HepG2 (cell line): ENCODE measurements at regions not wholly inside any gene's neighbourhood (a gene's known extent, or its start where the extent isn't known, plus 50 kb on each side); places are given as distances from the start of the nearest gene placed in this dataset.

Experiments used
- ATAC-seq: fragments of 200-7000 bp; cut with Tn5 transposase; 3 replicates; pipeline ENCODE4 v1.9.1; 2020; ENCODE audit warnings: mild to moderate bottlenecking, moderate library complexity
- BruUV-seq: library from RNA; stranded (reverse); fragments of 400-500 nt; replicated peaks from 2 replicates; lab custom pipeline; 2021; lab: Mats Ljungman, UMichigan
- CTCF ChIA-PET: fragments of 300-600 bp; formaldehyde crosslinking; extraction: SDS; loops from one replicate; lab custom pipeline; 2021; ENCODE audit warnings: low total read pairs, inconsistent platforms, low intra/inter-chr PET ratio; lab: Yijun Ruan, JAX
- POLR2A ChIA-PET: fragments of 350-600 bp; sonication (Branson Sonifier 250); formaldehyde crosslinking; loops from one replicate; lab custom pipeline; 2020; ENCODE audit warnings: antibody characterized with exemption, inconsistent platforms; lab: Yijun Ruan, JAX
- DNase-seq: peaks from one replicate; pipeline ENCODE4 v3.0.0-alpha.2; 2015; ENCODE audit warnings: low spot score
- FAIRE-seq: peaks from 3 replicates; lab custom pipeline; 2011; peaks lifted over from hg19 to GRCh38; lab: Jason Lieb, UNC
- H2AFZ ChIP-seq: one replicate; pipeline ENCODE4 v1.6.1; 2011; ENCODE audit warnings: low read length, inconsistent platforms
- H3K27ac ChIP-seq: fragments of 300-600 bp; 3 replicates; pipeline ENCODE4 v1.8.0; 2011; ENCODE audit warnings: mixed run types, mild to moderate bottlenecking, mixed read lengths, low read length, inconsistent platforms; ENCODE audit not compliant: insufficient read depth; ENCODE audit errors: extremely low read length
- H3K27me3 ChIP-seq, 2 experiments: fragments of 200-600 bp in 1 of 2; 2 replicates in 1 of 2; 3 replicates in 1 of 2; pipeline versions ENCODE4 v1.6.0 to v1.8.0; 2011; ENCODE audit warnings: low read length in 2 of 2, mild to moderate bottlenecking in 2 of 2, moderate library complexity in 2 of 2, inconsistent platforms in 1 of 2; ENCODE audit not compliant: insufficient read depth in 2 of 2, control insufficient read depth in 1 of 2
- H3K36me3 ChIP-seq, 2 experiments: fragments of 200-600 bp in 1 of 2; replicated peaks in 1 of 2; 2 replicates in 1 of 2; 3 replicates in 1 of 2; pipeline versions ENCODE4 v1.5.1 to v1.8.0; 2011; ENCODE audit warnings: low read length in 2 of 2, inconsistent platforms in 1 of 2; ENCODE audit not compliant: insufficient read depth in 2 of 2, control insufficient read depth in 1 of 2
- H3K4me1 ChIP-seq: 2 replicates; pipeline ENCODE4 v1.5.1; 2012; ENCODE audit warnings: low read length, inconsistent platforms; ENCODE audit not compliant: insufficient read depth
- H3K4me2 ChIP-seq: 2 replicates; pipeline ENCODE4 v1.6.0; 2011; ENCODE audit warnings: low read depth, low read length, inconsistent platforms
- H3K4me3 ChIP-seq, 3 experiments: fragments of 200-600 bp in 1 of 3; sonication (generic), shearing (Covaris generic) in 1 of 3; replicated peaks in 1 of 3; 2 replicates each; pipeline ENCODE4 v1.5.1; 2011 to 2016; ENCODE audit warnings: low read length in 3 of 3, inconsistent platforms in 2 of 3, low read depth in 2 of 3, mild to moderate bottlenecking in 2 of 3, control low read depth in 1 of 3, mixed read lengths in 1 of 3; ENCODE audit not compliant: insufficient read depth in 1 of 3
- H3K79me2 ChIP-seq: one replicate; pipeline ENCODE4 v1.6.1; 2011; ENCODE audit warnings: low read length, inconsistent platforms; ENCODE audit not compliant: insufficient read depth
- H3K9ac ChIP-seq: 2 replicates; pipeline ENCODE4 v1.6.0; 2011; ENCODE audit warnings: mild to moderate bottlenecking, low read depth, low read length, inconsistent platforms; ENCODE audit not compliant: insufficient read depth
- H3K9me3 ChIP-seq: 2 replicates; pipeline ENCODE4 v1.5.1; 2012; ENCODE audit warnings: mild to moderate bottlenecking, low read length
- H4K20me1 ChIP-seq: 2 replicates; pipeline ENCODE4 v1.6.0; 2011; ENCODE audit warnings: inconsistent platforms, mild to moderate bottlenecking, low read length, moderate library complexity; ENCODE audit not compliant: insufficient read depth
- ATAD3A ChIP-seq: sonication (generic); formaldehyde crosslinking; IDR thresholded peaks from 2 replicates; pipeline ENCODE4 v1.4.0; 2020; ENCODE audit warnings: missing genetic modification reagents
- JUNB ChIP-seq: sonication (generic); formaldehyde crosslinking; IDR thresholded peaks from 2 replicates; pipeline ENCODE4 v1.8.0; 2022; ENCODE audit warnings: missing genetic modification reagents, mild to moderate bottlenecking, borderline replicate concordance
- MAFG ChIP-seq: sonication (generic); formaldehyde crosslinking; IDR thresholded peaks from 2 replicates; pipeline ENCODE4 v1.5.1; 2020; ENCODE audit warnings: mild to moderate bottlenecking, missing genetic modification reagents
- MATR3 ChIP-seq: sonication (generic); formaldehyde crosslinking; IDR thresholded peaks from 2 replicates; pipeline ENCODE4 v1.4.0; 2020; ENCODE audit warnings: missing genetic modification reagents
- MED13 ChIP-seq: sonication (generic); formaldehyde crosslinking; IDR thresholded peaks from 2 replicates; pipeline ENCODE4 v1.5.0; 2020; ENCODE audit warnings: missing genetic modification reagents
- NFE2L1 ChIP-seq: sonication (generic); formaldehyde crosslinking; IDR thresholded peaks from 2 replicates; pipeline ENCODE4 v1.4.0; 2020; ENCODE audit warnings: missing genetic modification reagents, mild to moderate bottlenecking, borderline replicate concordance
- NR3C1 ChIP-seq: sonication (generic); formaldehyde crosslinking; IDR thresholded peaks from 2 replicates; pipeline ENCODE4 v1.4.0; 2020; ENCODE audit warnings: missing genetic modification reagents
- SIX4 ChIP-seq: sonication (generic); formaldehyde crosslinking; IDR thresholded peaks from 2 replicates; pipeline ENCODE4 v1.4.0; 2020; ENCODE audit warnings: missing genetic modification reagents
- ZNF558 ChIP-seq: sonication (generic); formaldehyde crosslinking; IDR thresholded peaks from 2 replicates; pipeline ENCODE4 v1.9.0; 2022; ENCODE audit warnings: mild to moderate bottlenecking, missing genetic modification reagents, borderline replicate concordance
- ZNF614 ChIP-seq: IDR thresholded peaks from 2 replicates; pipeline ENCODE4 v1.6.1; 2018; ENCODE audit warnings: missing biosample characterization, missing genetic modification reagents, inconsistent platforms, borderline replicate concordance
- ZNF749 ChIP-seq: sonication (generic); formaldehyde crosslinking; IDR thresholded peaks from 2 replicates; pipeline ENCODE4 v1.8.0; 2022; ENCODE audit warnings: mild to moderate bottlenecking, missing genetic modification reagents, moderate library complexity, borderline replicate concordance
- ZNF75D ChIP-seq: sonication (generic); formaldehyde crosslinking; IDR thresholded peaks from 2 replicates; pipeline ENCODE4 v1.8.1; 2023; ENCODE audit warnings: missing genetic modification reagents, mild to moderate bottlenecking, borderline replicate concordance
- ZNF770 ChIP-seq: sonication (generic); formaldehyde crosslinking; IDR thresholded peaks from 2 replicates; pipeline ENCODE4 v1.5.0; 2020; ENCODE audit warnings: mild to moderate bottlenecking, missing genetic modification reagents
- ZNF773 ChIP-seq: sonication (generic); formaldehyde crosslinking; IDR thresholded peaks from 2 replicates; pipeline ENCODE4 v1.4.0; 2020; ENCODE audit warnings: missing genetic modification reagents, borderline replicate concordance
- ZSCAN29 ChIP-seq: sonication (generic); formaldehyde crosslinking; conservative IDR thresholded peaks from 2 replicates; pipeline ENCODE4 v1.4.0; 2020; ENCODE audit warnings: mild to moderate bottlenecking, missing genetic modification reagents
- WGBS: methylation state at CpG from one replicate; pipeline ENCODE4 v1.1.6; 2017; ENCODE audit warnings: low lambda C conversion rate; 5-methylcytosine and 5-hydroxymethylcytosine counted together
- in situ Hi-C: cut with HindIII; loops from 2 replicates; pipeline ENCODE4 v1.10.0; 2017; ENCODE audit warnings: low pct_unique_long_range_greater_than_20kb; ENCODE audit not compliant: extremely low pct_ligation_motif_present
- intact Hi-C: fragments of 100-400 bp; cut with micrococcal nuclease; formaldehyde crosslinking; loops from one replicate; pipeline ENCODE4 v1.10.0; 2022; ENCODE audit not compliant: unreplicated experiment
- TF ChIP-seq, protein P1 (sequence below): sonication (generic); formaldehyde crosslinking; IDR thresholded peaks from 2 replicates; pipeline ENCODE4 v1.5.1; 2020; ENCODE audit warnings: missing genetic modification reagents, mild to moderate bottlenecking, borderline replicate concordance
- TF ChIP-seq, protein P2 (sequence below), 2 experiments: sonication (generic) in 1 of 2; formaldehyde crosslinking in 1 of 2; IDR thresholded peaks; 2 replicates each; pipeline versions ENCODE4 v1.4.0 to v1.6.1; 2018 to 2020; ENCODE audit warnings: missing genetic modification reagents in 2 of 2, borderline replicate concordance in 1 of 2, low read depth in 1 of 2, mild to moderate bottlenecking in 1 of 2, missing biosample characterization in 1 of 2

GRCh38 chr9:26243029-26243697 is 564.9 kb upstream of the TUSC1 start:
- no peaks in the 10 kb centered on the region for H3K79me2 ChIP-seq
- ChIA-PET CTCF (no interaction called here), POLR2A (no interaction called here)
- in situ Hi-C loops (no loop called here), intact Hi-C loops (no loop called here)
- H2AFZ ChIP-seq, result no peak overlapping the region
- H3K4me3 ChIP-seq, result no peak overlapping the region
- no peak overlapping the region for H3K27ac ChIP-seq
- no peaks in the 10 kb centered on the region for H3K27me3 ChIP-seq
- no TSS peak for BruUV-seq
- no peaks in the 10 kb centered on the region for H4K20me1 ChIP-seq
- ATAC-seq (no peak), FAIRE-seq (no peak), DNase-seq (no peak)
- H3K36me3 ChIP-seq, result no peaks in the 10 kb centered on the region
- H3K4me1 ChIP-seq, result no peaks in the 10 kb centered on the region
- H3K9me3 ChIP-seq, result no peaks in the 10 kb centered on the region; the same call in 1 of the 2 replicates
- 2% methylated on average over 4 of the region's 4 CpGs for WGBS
- TF ChIP-seq ZNF558 (no peak), ATAD3A (CRISPR knock-in tag) (no peak), ZNF614 (CRISPR knock-in tag) (no peak), ZNF770 (CRISPR knock-in tag) (no peak), ZNF749 (CRISPR knock-in tag) (no peak), NR3C1 (CRISPR knock-in tag) (no peak), JUNB (CRISPR knock-in tag) (no peak), MED13 (CRISPR knock-in tag) (no peak), NFE2L1 (CRISPR knock-in tag) (no peak), SIX4 (CRISPR knock-in tag) (no peak), ZNF773 (CRISPR knock-in tag) (no peak), MAFG (CRISPR knock-in tag) (no peak), ZSCAN29 (no peak), ZNF75D (CRISPR knock-in tag) (no peak), MATR3 (CRISPR knock-in tag) (no peak)
- TF ChIP-seq, protein P1, sequence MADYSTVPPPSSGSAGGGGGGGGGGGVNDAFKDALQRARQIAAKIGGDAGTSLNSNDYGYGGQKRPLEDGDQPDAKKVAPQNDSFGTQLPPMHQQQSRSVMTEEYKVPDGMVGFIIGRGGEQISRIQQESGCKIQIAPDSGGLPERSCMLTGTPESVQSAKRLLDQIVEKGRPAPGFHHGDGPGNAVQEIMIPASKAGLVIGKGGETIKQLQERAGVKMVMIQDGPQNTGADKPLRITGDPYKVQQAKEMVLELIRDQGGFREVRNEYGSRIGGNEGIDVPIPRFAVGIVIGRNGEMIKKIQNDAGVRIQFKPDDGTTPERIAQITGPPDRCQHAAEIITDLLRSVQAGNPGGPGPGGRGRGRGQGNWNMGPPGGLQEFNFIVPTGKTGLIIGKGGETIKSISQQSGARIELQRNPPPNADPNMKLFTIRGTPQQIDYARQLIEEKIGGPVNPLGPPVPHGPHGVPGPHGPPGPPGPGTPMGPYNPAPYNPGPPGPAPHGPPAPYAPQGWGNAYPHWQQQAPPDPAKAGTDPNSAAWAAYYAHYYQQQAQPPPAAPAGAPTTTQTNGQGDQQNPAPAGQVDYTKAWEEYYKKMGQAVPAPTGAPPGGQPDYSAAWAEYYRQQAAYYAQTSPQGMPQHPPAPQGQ (CRISPR knock-in tag), result no peak
- TF ChIP-seq, protein P2, sequence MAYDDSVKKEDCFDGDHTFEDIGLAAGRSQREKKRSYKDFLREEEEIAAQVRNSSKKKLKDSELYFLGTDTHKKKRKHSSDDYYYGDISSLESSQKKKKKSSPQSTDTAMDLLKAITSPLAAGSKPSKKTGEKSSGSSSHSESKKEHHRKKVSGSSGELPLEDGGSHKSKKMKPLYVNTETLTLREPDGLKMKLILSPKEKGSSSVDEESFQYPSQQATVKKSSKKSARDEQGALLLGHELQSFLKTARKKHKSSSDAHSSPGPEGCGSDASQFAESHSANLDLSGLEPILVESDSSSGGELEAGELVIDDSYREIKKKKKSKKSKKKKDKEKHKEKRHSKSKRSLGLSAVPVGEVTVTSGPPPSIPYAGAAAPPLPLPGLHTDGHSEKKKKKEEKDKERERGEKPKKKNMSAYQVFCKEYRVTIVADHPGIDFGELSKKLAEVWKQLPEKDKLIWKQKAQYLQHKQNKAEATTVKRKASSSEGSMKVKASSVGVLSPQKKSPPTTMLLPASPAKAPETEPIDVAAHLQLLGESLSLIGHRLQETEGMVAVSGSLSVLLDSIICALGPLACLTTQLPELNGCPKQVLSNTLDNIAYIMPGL (CRISPR knock-in tag; IDR thresholded peaks at IDR 0.05; ENCODE audit: borderline replicate concordance in 1 of 2, low read depth in 1 of 2), result no peak
- H3K4me2 ChIP-seq, result no peak overlapping the region
- no peak overlapping the region for H3K9ac ChIP-seq
